Endodermal cell (in vitro differentiated cells): ENCODE measurements at regions not wholly inside any gene's neighbourhood (a gene's known extent, or its start where the extent isn't known, plus 50 kb on each side); places are given as distances from the start of the nearest gene placed in this dataset.

Experiments
- DNase-seq: peaks from one replicate; pipeline ENCODE4 v3.0.0-alpha.2; 2017
- H3K27ac ChIP-seq: 2 replicates; pipeline ENCODE4 v1.5.1; 2013; ENCODE audit warnings: mild to moderate bottlenecking, low read depth, low read length, moderate library complexity
- H3K27me3 ChIP-seq: 2 replicates; pipeline ENCODE4 v1.6.1; 2013; ENCODE audit warnings: mild to moderate bottlenecking, low read length, moderate library complexity; ENCODE audit not compliant: insufficient read depth, control insufficient read depth, poor library complexity, severe bottlenecking
- H3K36me3 ChIP-seq: 2 replicates; pipeline ENCODE4 v1.7.0; 2013; ENCODE audit warnings: mild to moderate bottlenecking, low read length, moderate library complexity; ENCODE audit not compliant: control insufficient read depth, insufficient read depth
- H3K4me1 ChIP-seq: one replicate; pipeline ENCODE4 v1.7.0; 2013; ENCODE audit warnings: low read length; ENCODE audit not compliant: control insufficient read depth, insufficient read depth
- H3K4me3 ChIP-seq: 2 replicates; pipeline ENCODE4 v1.5.1; 2013; ENCODE audit warnings: mild to moderate bottlenecking, low read length, moderate library complexity
- H3K9ac ChIP-seq: 2 replicates; pipeline ENCODE4 v1.6.1; 2013; ENCODE audit warnings: mild to moderate bottlenecking, low read length, moderate library complexity; ENCODE audit not compliant: poor library complexity, severe bottlenecking; ENCODE audit errors: extremely low read depth
- H3K9me3 ChIP-seq: 2 replicates; pipeline ENCODE4 v1.6.1; 2013; ENCODE audit warnings: mild to moderate bottlenecking, low read length, moderate library complexity; ENCODE audit not compliant: control insufficient read depth
- H3K27ac Mint-ChIP-seq: 2 replicates; pipeline ENCODE4 v1.8.0; 2020; ENCODE audit warnings: mixed read lengths
- H3K27me3 Mint-ChIP-seq: 2 replicates; pipeline ENCODE4 v1.8.0; 2021; ENCODE audit warnings: mild to moderate bottlenecking, mixed read lengths; ENCODE audit not compliant: insufficient read depth
- H3K36me3 Mint-ChIP-seq: 2 replicates; pipeline ENCODE4 v1.8.0; 2020; ENCODE audit warnings: low read depth, mixed read lengths
- H3K4me1 Mint-ChIP-seq: 2 replicates; pipeline ENCODE4 v1.8.0; 2020; ENCODE audit warnings: mixed read lengths
- H3K4me3 Mint-ChIP-seq: 2 replicates; pipeline ENCODE4 v1.8.0; 2020; ENCODE audit warnings: mild to moderate bottlenecking, moderate library complexity, mixed read lengths
- H3K9me3 Mint-ChIP-seq: 2 replicates; pipeline ENCODE4 v1.8.0; 2020; ENCODE audit warnings: mild to moderate bottlenecking, mixed read lengths
- WGBS, 2 experiments: methylation state at CpG; one replicate each; pipeline versions ENCODE4 v1.1.5 to v1.1.7; 2013; ENCODE audit warnings: missing lambda C conversion rate in 2 of 2, mixed read lengths in 1 of 2; ENCODE audit not compliant: insufficient coverage in 1 of 2, insufficient read length in 1 of 2; 5-methylcytosine and 5-hydroxymethylcytosine counted together
- TF ChIP-seq, protein P1 (sequence below): fragments of 200-600 bp; sonication (generic); conservative IDR thresholded peaks from 2 replicates; pipeline ENCODE4 v1.5.0; 2021; ENCODE audit warnings: antibody characterized with exemption, mild to moderate bottlenecking

DNA sequence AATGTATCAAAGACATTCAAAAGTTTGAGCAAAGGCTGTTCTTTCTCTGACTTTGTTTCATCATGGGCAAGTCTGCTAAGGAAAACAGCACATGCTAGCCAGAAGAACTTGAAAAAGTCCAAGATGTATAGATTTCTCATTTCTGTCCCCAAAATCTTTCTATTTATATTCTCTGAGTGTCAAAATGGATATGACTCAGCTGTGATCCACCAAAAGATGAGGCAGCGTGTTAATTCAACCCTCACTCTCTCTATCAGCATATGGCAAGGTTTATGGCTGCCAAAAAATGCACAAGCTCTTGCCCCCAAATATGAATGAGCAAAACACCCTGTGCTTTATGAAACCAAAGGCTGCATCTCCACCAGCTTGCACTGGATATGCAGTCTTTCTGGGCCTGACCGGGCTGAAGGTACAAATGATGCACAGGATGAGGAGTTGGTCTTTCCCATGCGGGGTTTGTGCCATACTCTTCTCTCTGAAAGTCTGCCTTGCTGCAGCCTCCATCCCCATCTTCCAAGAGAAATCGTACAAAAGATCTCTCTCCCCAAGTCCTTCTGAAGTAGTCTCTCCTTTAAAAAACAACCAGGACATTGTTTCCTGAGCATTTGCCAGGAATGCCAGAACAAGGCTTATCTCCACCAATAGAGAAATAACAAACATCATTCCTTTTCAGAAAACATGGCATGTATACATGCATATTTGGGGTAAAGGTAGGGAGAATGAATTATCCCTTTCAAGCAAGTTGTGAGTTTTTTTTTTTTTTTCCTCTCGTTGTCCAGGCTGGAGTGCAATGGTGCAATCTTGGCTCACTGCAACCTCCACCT lies 203.4 kb downstream of the TMX1 start:
- H3K27me3 Mint-ChIP-seq: peaks cover 3% of the 10 kb centered on the region
- DNase-seq: no peak
- H3K9ac ChIP-seq: no peak overlapping the region
- H3K9me3 ChIP-seq: no peaks in the 10 kb centered on the region
- H3K27me3 ChIP-seq: no peaks in the 10 kb centered on the region
- H3K9me3 Mint-ChIP-seq: no peaks in the 10 kb centered on the region
- no peak overlapping the region for H3K27ac Mint-ChIP-seq
- no peaks in the 10 kb centered on the region for H3K36me3 ChIP-seq
- H3K4me1 ChIP-seq: peaks cover 7% of the 10 kb centered on the region
- 89 to 96% methylated on average over 4 to 5 of the region's 5 CpGs for WGBS, 2 experiments
- no peak overlapping the region for H3K4me3 Mint-ChIP-seq
- no peak overlapping the region for H3K4me3 ChIP-seq
- peaks cover 39% of the 10 kb centered on the region for H3K4me1 Mint-ChIP-seq
- no peaks in the 10 kb centered on the region for H3K36me3 Mint-ChIP-seq
- no peak overlapping the region for H3K27ac ChIP-seq
- TF ChIP-seq, protein P1, sequence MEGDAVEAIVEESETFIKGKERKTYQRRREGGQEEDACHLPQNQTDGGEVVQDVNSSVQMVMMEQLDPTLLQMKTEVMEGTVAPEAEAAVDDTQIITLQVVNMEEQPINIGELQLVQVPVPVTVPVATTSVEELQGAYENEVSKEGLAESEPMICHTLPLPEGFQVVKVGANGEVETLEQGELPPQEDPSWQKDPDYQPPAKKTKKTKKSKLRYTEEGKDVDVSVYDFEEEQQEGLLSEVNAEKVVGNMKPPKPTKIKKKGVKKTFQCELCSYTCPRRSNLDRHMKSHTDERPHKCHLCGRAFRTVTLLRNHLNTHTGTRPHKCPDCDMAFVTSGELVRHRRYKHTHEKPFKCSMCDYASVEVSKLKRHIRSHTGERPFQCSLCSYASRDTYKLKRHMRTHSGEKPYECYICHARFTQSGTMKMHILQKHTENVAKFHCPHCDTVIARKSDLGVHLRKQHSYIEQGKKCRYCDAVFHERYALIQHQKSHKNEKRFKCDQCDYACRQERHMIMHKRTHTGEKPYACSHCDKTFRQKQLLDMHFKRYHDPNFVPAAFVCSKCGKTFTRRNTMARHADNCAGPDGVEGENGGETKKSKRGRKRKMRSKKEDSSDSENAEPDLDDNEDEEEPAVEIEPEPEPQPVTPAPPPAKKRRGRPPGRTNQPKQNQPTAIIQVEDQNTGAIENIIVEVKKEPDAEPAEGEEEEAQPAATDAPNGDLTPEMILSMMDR: no peak

DNA sequence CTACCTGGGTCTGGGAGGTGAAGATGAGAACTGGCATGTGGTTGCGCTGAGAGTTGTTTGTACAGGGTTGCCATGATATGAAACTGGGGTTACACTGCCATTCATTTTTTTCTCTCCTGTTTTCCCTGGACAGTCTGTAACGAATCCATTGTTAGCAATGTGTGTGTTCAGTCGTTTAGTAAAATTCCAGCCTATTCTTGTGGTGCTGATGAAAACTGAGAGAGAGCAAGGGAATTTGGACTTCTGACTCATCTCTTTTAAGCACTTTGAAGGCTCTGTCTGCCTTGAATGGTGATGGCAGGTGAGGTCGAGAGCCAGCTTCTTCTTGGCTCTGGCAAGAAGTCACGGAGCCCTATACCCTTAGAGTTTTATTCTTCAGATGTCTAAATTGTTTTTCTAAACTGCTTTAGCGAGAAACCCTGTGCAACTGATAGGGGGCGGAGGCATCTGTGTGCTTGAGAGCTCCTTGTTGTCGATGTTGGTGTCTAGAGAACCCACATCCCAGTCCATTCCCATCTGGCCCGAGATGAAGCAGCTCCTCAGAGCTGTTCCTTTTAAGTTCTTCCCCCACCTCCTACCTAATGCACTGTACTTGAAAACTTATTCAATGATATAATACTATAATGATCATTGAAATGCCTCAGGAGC lies 204.4 kb downstream of the TMX1 start:
- Histone ChIP-seq H3K4me1 (peaks cover under 1% of the 10 kb centered on the region), H3K4me3 (no peak overlapping the region), H3K36me3 (no peaks in the 10 kb centered on the region), H3K9ac (no peak overlapping the region), H3K27me3 (no peaks in the 10 kb centered on the region), H3K9me3 (no peaks in the 10 kb centered on the region), H3K27ac (no peak overlapping the region)
- DNase-seq: no peak
- no peak overlapping the region for H3K4me3 Mint-ChIP-seq
- 93 to 95% methylated on average over 6 to 8 of the region's 9 CpGs for WGBS, 2 experiments
- no peaks in the 10 kb centered on the region for H3K9me3 Mint-ChIP-seq
- no peak overlapping the region for H3K27ac Mint-ChIP-seq
- peaks cover 3% of the 10 kb centered on the region for H3K27me3 Mint-ChIP-seq
- no peaks in the 10 kb centered on the region for H3K36me3 Mint-ChIP-seq
- peaks cover 35% of the 10 kb centered on the region for H3K4me1 Mint-ChIP-seq
- TF ChIP-seq, protein P1: no peak

DNA sequence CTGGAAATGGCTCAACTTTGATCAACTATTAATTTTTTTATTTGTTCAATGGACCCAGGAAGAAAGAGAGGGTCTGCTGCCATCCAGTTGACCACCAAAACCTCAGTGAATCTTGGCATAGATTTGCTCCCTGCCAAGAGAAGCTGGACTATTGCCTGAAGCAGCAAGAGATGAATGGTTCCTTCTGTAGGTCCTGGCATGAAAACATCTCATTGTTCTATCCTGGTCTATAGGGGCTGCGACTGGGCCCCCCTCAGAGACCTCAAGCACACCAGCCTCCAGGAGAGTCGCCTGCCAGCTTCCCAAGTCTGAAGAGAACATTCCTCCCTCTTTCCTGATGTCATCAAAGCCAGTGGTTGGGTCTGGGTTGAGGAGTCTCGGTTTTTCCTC lies 204.9 kb downstream of the TMX1 start:
- H3K9me3 ChIP-seq: no peaks in the 10 kb centered on the region
- no peak overlapping the region for H3K4me3 ChIP-seq
- H3K27me3 Mint-ChIP-seq: peaks cover 3% of the 10 kb centered on the region
- H3K9ac ChIP-seq: no peak overlapping the region
- TF ChIP-seq, protein P1: no peak
- no peaks in the 10 kb centered on the region for H3K27me3 ChIP-seq
- no peaks in the 10 kb centered on the region for H3K9me3 Mint-ChIP-seq
- peaks cover 30% of the 10 kb centered on the region for H3K4me1 Mint-ChIP-seq
- no peaks in the 10 kb centered on the region for H3K36me3 Mint-ChIP-seq
- no peak overlapping the region for H3K27ac ChIP-seq
- DNase-seq: no peak
- peaks cover 4% of the 10 kb centered on the region for H3K4me1 ChIP-seq
- WGBS, 2 experiments: 100% methylated on average over 3 of the region's 3 CpGs; no CpG with 5 or more reads in 1 of the 2 experiments
- no peak overlapping the region for H3K4me3 Mint-ChIP-seq
- no peak overlapping the region for H3K27ac Mint-ChIP-seq
- H3K36me3 ChIP-seq: no peaks in the 10 kb centered on the region
